Lung (tissue), 11 donors: ENCODE measurements at regions not wholly inside any gene's neighbourhood (a gene's known extent, or its start where the extent isn't known, plus 50 kb on each side); places are given as distances from the start of the nearest gene placed in this dataset.
A peak's percentile ranks its signal among the peaks of the same experiment; 100 is the strongest.
"Not testable (repeated sequence)": the region's sequence is repeated elsewhere in the genome, so short reads cannot be mapped to it uniquely, and the experiment has no call there.

Source experiments
- ATAC-seq: fragments of 200-7000 bp; cut with Tn5 transposase; one replicate; pipeline ENCODE4 v1.9.1; 2020; ENCODE audit warnings: moderate number of reproducible peaks; ENCODE audit not compliant: insufficient read depth, low FRiP score
- DNase-seq, 3 donors: peaks; one replicate each; pipeline ENCODE4 v3.0.0-alpha.2; 2013 to 2017
- H3K27ac ChIP-seq, 2 donors: one replicate each; pipeline ENCODE4 v1.5.1; 2013; ENCODE audit warnings: mild to moderate bottlenecking in 2 of 2, moderate library complexity in 2 of 2, control low read depth in 1 of 2, inconsistent platforms in 1 of 2, low read depth in 1 of 2, low read length in 1 of 2
- H3K27me3 ChIP-seq, 3 donors: one replicate each; pipeline ENCODE4 v1.5.1; 2013; ENCODE audit warnings: low read length in 2 of 3; ENCODE audit not compliant: control insufficient read depth in 3 of 3, insufficient read depth in 3 of 3
- H3K36me3 ChIP-seq, 4 donors: one replicate each; pipeline ENCODE4 v1.5.1; 2013; ENCODE audit warnings: low read length in 4 of 4, mild to moderate bottlenecking in 1 of 4, moderate library complexity in 1 of 4; ENCODE audit not compliant: control insufficient read depth in 4 of 4, insufficient read depth in 4 of 4
- H3K4me1 ChIP-seq, 5 donors: one replicate each; pipeline ENCODE4 v1.5.1; 2013; ENCODE audit warnings: low read length in 5 of 5, mild to moderate bottlenecking in 2 of 5, moderate library complexity in 1 of 5; ENCODE audit not compliant: control insufficient read depth in 5 of 5, insufficient read depth in 5 of 5
- H3K4me3 ChIP-seq: one replicate; pipeline ENCODE4 v1.5.1; 2013; ENCODE audit warnings: mild to moderate bottlenecking, control low read depth, moderate library complexity
- H3K9ac ChIP-seq, 2 donors: one replicate each; pipeline ENCODE4 v1.5.1; 2013; ENCODE audit warnings: low read length in 2 of 2, control low read depth in 1 of 2; ENCODE audit not compliant: insufficient read depth in 1 of 2
- H3K9me3 ChIP-seq, 4 donors: one replicate each; pipeline ENCODE4 v1.5.1; 2013; ENCODE audit warnings: low read length in 3 of 4, mild to moderate bottlenecking in 1 of 4, moderate library complexity in 1 of 4; ENCODE audit not compliant: control insufficient read depth in 4 of 4, insufficient read depth in 3 of 4
- WGBS, 2 donors: extraction: QIAGEN DNeasy Blood & Tissue Kit; methylation state at CpG; one replicate each; pipeline ENCODE4 v1.1.7; 2013; 5-methylcytosine and 5-hydroxymethylcytosine counted together
- TF ChIP-seq, protein P1 (sequence below): IDR thresholded peaks from 2 replicates; pipeline ENCODE4 v1.5.1; 2012; ENCODE audit warnings: mild to moderate bottlenecking; ENCODE audit errors: control extremely low read depth, extremely low read depth
- donor health status: control.
- donor health status: control.
- donor health status: Bipolar disorder and iron deficiency.
- donor health status: healthy.
- donor health status: DM: yes; HTN: yes; CAD: no.

DNA sequence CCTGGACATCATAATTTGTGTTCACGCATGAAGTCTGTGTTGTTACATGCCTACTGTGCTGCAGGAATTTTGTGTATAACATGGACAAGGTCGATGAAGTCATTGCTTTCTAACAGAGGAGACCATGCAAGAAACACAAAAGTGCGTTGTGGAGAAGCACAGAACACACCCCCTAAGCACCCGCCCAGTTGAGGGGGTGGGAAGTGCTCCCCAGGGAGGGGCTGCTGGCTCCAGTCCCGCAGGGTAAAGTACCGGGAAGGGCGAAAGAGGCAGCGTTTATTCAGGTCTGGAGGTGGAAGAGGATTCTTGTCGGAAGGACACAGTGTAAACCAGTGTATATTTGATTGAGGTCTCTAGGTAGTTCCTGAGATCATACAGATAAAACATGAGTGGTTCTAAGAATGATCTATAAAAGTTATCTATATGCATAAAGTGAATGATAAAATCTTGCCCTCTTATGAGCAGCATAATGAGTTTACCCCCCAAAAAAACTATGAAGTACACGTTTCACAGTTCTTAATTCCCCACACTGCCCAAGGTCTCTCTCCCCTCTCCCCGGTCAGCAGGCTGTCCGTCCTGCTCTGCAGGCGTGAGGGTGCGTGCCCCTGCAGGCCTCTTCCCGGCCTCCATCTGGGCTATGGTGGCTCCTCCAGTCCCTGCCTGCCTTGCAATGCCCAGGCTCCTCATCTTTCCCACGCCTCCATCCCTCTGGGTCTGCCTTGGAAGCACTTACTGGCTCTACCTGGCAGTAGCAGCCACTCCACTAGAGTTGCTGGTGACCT, 159.7 kb downstream of the THBS2 start:
- peaks cover 0 to 5% (median 0%) of the 10 kb centered on the region in 5 donors for H3K4me1 ChIP-seq
- 82 to 83% methylated on average over 16 of the region's 16 CpGs for WGBS, 2 donors
- H3K27ac ChIP-seq = no peak overlapping the region
- H3K27me3 ChIP-seq = no peaks in the 10 kb centered on the region
- H3K4me3 ChIP-seq = no peak overlapping the region
- H3K36me3 ChIP-seq = no peaks in the 10 kb centered on the region
- peaks cover 0 to 10% (median 4%) of the 10 kb centered on the region in 4 donors for H3K9me3 ChIP-seq
- no peak for DNase-seq
- TF ChIP-seq, protein P1, sequence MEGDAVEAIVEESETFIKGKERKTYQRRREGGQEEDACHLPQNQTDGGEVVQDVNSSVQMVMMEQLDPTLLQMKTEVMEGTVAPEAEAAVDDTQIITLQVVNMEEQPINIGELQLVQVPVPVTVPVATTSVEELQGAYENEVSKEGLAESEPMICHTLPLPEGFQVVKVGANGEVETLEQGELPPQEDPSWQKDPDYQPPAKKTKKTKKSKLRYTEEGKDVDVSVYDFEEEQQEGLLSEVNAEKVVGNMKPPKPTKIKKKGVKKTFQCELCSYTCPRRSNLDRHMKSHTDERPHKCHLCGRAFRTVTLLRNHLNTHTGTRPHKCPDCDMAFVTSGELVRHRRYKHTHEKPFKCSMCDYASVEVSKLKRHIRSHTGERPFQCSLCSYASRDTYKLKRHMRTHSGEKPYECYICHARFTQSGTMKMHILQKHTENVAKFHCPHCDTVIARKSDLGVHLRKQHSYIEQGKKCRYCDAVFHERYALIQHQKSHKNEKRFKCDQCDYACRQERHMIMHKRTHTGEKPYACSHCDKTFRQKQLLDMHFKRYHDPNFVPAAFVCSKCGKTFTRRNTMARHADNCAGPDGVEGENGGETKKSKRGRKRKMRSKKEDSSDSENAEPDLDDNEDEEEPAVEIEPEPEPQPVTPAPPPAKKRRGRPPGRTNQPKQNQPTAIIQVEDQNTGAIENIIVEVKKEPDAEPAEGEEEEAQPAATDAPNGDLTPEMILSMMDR = no peak
- no peak overlapping the region for H3K9ac ChIP-seq
- no peak for ATAC-seq

DNA sequence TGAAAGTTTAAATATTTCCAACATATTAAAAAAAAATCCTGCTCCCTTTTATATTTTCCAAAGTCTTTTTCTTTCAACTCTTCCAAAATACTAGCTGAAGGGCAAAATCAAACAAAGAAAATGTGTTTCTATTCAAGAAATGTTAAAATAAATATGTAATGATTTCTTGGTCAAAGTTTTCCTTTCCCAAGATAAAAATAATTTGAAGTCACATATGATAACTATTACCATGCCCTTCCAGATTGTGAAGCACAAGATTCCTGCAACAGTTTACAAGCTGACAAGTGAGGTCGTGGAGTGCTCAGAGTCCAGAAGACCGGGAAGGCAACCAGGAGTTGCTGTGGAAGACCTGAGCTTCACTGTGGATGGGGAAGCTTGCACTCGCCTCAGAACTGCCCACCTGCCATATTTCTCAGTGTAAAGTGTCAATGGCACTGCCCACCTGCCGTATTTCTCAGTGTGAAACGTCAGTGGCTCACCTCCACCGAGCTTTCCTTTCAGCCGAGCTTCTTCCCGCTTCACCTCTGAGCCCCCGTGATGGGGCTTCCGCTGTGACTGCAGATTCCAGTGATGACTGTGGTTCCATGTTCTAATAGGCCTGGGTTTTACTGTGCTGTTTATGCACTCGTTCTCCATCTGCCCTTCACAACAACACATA, 160.5 kb downstream of the THBS2 start:
- TF ChIP-seq, protein P1 = no peak
- DNase-seq = no peak
- peaks cover 0 to 5% (median 0%) of the 10 kb centered on the region in 5 donors for H3K4me1 ChIP-seq
- no peak overlapping the region for H3K9ac ChIP-seq
- no peak for ATAC-seq
- H3K36me3 ChIP-seq = no peaks in the 10 kb centered on the region
- H3K4me3 ChIP-seq = no peak overlapping the region
- no peaks in the 10 kb centered on the region for H3K27me3 ChIP-seq
- WGBS, 2 donors = 73 to 80% methylated on average over 11 of the region's 11 CpGs
- H3K27ac ChIP-seq = no peak overlapping the region
- H3K9me3 ChIP-seq = peaks cover 0 to 10% (median 4%) of the 10 kb centered on the region in 4 donors

DNA sequence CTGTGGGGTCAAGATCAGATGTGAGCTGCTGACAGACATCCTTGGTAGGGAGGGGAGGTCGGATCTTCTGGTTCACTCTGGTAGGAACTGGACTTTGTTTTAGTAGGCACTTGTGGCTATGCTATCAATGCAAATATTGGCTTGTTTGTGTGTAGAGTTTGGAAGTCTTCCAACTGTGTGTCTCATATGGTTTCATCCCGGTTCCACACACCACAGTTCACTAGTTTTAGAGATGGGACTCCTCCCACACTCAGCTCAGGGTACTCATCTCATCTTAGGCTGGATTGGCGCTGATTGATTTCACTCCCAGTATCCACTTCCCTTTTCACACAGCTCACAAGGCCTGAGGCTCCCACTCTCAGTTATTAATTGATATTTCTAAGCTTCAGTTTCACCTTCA, 161.3 kb downstream of the THBS2 start:
- Histone ChIP-seq H3K4me3 (no peak overlapping the region), H3K27ac (no peak overlapping the region), H3K36me3 (no peaks in the 10 kb centered on the region), H3K9ac (no peak overlapping the region), H3K4me1 (peaks cover 0 to 10% (median 0%) of the 10 kb centered on the region in 5 donors), H3K9me3 (peaks cover 0 to 10% (median 4%) of the 10 kb centered on the region in 4 donors), H3K27me3 (no peaks in the 10 kb centered on the region)
- ATAC-seq (no peak), DNase-seq (peak in 2 of 3 donors; percentile 26 to 61)
- TF ChIP-seq, protein P1 = no peak
- WGBS, 2 donors = 70 to 81% methylated on average over 3 of the region's 3 CpGs

DNA sequence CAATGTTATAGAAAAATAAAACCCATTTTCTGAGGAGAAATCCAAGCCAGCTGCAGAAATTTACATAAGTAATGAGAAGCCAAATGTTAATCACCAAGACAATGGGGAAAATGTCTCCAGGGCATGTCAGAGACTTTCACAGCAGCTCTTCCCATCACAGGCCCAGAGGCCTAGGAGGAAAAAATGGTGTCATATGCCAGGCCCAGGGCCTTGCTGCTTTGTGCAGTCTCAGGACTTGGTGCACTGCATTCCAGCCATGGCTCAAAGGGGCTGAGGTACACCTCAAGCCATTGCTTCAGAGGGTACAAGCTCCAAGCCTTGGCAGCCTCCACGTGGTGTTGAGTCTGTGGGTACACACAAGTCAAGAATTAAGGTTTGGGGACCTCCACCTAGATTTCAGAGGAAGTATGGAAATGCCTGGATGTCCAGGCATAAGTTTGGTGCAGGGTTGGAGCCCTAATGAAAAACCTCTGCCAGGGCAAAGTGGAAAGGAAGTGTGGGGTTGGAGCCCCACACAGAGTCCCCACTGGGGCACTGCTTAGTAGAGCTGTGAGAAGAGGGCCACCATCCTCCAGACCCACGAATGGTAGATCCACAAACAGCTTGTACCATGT, 163.0 kb downstream of the THBS2 start:
- not testable (repeated sequence) for H3K27me3 ChIP-seq, DNase-seq, H3K9ac ChIP-seq, H3K9me3 ChIP-seq, H3K4me3 ChIP-seq, H3K27ac ChIP-seq, H3K4me1 ChIP-seq, ATAC-seq, H3K36me3 ChIP-seq
- 62 to 74% methylated on average over 2 of the region's 2 CpGs for WGBS, 2 donors
